ENCODE measurements at regions not wholly inside any gene's neighbourhood (a gene's known extent, or its start where the extent isn't known, plus 50 kb on each side); places are given as distances from the start of the nearest gene placed in this dataset.

DNA sequence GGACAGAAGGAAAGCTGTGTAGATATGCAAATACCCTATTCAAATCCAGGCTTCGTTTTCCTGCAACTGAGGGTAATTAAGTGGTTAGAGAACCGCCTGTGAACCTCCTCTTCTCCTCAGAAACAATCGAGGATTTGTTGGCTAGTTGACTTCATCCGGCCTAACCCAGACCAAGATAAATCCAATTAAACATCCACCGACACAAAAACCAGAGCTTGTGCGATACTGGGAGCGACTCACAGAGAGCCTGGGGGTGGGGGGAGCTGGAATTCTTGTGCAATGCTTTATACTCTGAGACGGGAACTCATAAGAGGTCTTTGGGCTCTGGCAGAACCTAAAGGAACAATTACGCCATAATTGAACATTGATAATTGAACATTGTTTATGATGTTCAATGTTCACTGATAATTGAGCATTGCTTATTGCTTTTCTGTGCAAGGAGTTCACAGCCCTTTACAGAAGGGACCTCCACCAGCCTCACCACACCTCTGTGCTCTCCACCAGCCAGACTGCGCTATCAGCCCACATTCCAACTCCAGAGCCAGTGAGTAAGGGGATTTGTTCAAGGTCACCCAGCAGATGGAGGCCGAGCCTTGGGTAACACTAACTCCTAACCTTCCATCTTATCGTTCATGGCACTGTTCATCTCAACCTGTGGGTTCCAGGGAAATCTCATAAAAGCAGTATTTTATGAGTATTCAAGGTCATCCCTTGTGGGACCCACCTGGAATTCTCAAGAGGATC is 429.6 kb upstream of the JARID2 start:
- no peaks in the 10 kb centered on the region for H3K36me3 ChIP-seq (replicated peaks in 1 of 2; ENCODE audit: control insufficient read depth in 1 of 2, insufficient read depth in 2 of 2, low read length in 1 of 2)
- no peak overlapping the region for H3K27ac ChIP-seq (ENCODE audit: low read depth in 2 of 2, low read length in 1 of 2)
- no peaks in the 10 kb centered on the region for H4K20me1 ChIP-seq (ENCODE audit: insufficient read depth)
- no peaks in the 10 kb centered on the region for H3K9me3 ChIP-seq
- CTCF ChIA-PET: no interaction called here
- TF ChIP-seq SIN3A (IDR thresholded peaks at IDR 0.05; ENCODE audit: borderline replicate concordance, low read depth, low read length): no peak
- TF ChIP-seq MEF2A (IDR thresholded peaks at IDR 0.05; ENCODE audit: borderline replicate concordance, low read depth): no peak
- TF ChIP-seq, protein P1, sequence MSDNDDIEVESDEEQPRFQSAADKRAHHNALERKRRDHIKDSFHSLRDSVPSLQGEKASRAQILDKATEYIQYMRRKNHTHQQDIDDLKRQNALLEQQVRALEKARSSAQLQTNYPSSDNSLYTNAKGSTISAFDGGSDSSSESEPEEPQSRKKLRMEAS (IDR thresholded peaks at IDR 0.05; ENCODE audit: low read depth): no peak
- TF ChIP-seq RAD21 (IDR thresholded peaks at IDR 0.05; ENCODE audit: low read length): no peak
- no peak for TF ChIP-seq EP300 (IDR thresholded peaks at IDR 0.05; ENCODE audit: borderline replicate concordance in 1 of 2, low read depth in 1 of 2, low read length in 1 of 2)
- no peak for TF ChIP-seq FOXM1 (IDR thresholded peaks at IDR 0.05; ENCODE audit: low read depth)
- TF ChIP-seq SMC3 (IDR thresholded peaks at IDR 0.05; ENCODE audit: low read depth, low read length): no peak
- TF ChIP-seq, protein P2, sequence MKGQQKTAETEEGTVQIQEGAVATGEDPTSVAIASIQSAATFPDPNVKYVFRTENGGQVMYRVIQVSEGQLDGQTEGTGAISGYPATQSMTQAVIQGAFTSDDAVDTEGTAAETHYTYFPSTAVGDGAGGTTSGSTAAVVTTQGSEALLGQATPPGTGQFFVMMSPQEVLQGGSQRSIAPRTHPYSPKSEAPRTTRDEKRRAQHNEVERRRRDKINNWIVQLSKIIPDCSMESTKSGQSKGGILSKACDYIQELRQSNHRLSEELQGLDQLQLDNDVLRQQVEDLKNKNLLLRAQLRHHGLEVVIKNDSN (IDR thresholded peaks at IDR 0.05; ENCODE audit: borderline replicate concordance, low read depth): no peak
- TF ChIP-seq MXI1 (IDR thresholded peaks at IDR 0.05; ENCODE audit: low read depth, low read length): no peak
- no peak for TF ChIP-seq YY1 (IDR thresholded peaks at IDR 0.05; ENCODE audit: low read depth)
- POLR2A ChIA-PET: no interaction called here
- no peaks in the 10 kb centered on the region for H3K27me3 ChIP-seq (ENCODE audit: insufficient read depth)
- H3K4me3 ChIP-seq (ENCODE audit: low read depth in 2 of 2, low read length in 1 of 2): no peak overlapping the region
- peak; percentile 21 for DNase-seq
- H3K4me1 ChIP-seq (ENCODE audit: control insufficient read depth in 1 of 2, insufficient read depth in 2 of 2, low read depth in 1 of 2, low read length in 1 of 2): no peaks in the 10 kb centered on the region; a peak in 1 of 4 replicates
- H3K9me2 ChIP-seq: no peaks in the 10 kb centered on the region
- no peak overlapping the region for H3K4me2 ChIP-seq
- 34% methylated on average over 12 of the region's 12 CpGs for WGBS (ENCODE audit: low lambda C conversion rate)
- no peak overlapping the region for H2AFZ ChIP-seq (ENCODE audit: low read depth)
- no peaks in the 10 kb centered on the region for H3K79me2 ChIP-seq (ENCODE audit: insufficient read depth)
- no peaks in the 10 kb centered on the region for H3F3A ChIP-seq (replicated peaks; ENCODE audit: insufficient read depth)
- no peak overlapping the region for H3K9ac ChIP-seq

DNA sequence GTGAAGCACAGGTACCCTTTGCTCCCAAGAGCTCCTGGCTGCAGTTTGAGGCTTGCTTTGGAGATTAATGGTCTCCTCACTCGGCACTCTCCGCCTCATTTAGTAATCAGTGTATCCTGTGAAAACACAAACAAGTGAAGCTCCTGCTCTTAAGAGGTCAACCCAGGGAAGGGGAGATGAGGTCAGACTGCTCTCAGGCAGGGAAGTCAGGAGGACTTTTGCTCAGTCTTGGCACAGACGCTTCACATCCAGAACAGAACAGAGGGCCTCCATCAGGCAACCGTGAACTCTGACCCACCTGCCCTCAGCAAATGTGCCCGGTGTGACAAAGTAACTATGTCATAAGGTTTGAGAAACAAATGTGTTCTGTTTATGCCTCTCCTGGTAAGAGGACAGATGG is 428.8 kb upstream of the JARID2 start:
- WGBS (ENCODE audit: low lambda C conversion rate): 75% methylated on average over 4 of the region's 5 CpGs
- DNase-seq: no peak
- no peak overlapping the region for H2AFZ ChIP-seq (ENCODE audit: low read depth)
- H3K4me3 ChIP-seq (ENCODE audit: low read depth in 2 of 2, low read length in 1 of 2): no peak overlapping the region
- H3K27ac ChIP-seq (ENCODE audit: low read depth in 2 of 2, low read length in 1 of 2): no peak overlapping the region
- H3K9me2 ChIP-seq: no peaks in the 10 kb centered on the region
- ChIA-PET POLR2A (no interaction called here), CTCF (no interaction called here)
- TF ChIP-seq GABPA (IDR thresholded peaks at IDR 0.05; ENCODE audit: low read depth) (no peak), RFX5 (IDR thresholded peaks at IDR 0.05; ENCODE audit: low read length) (no peak), ELF1 (IDR thresholded peaks at IDR 0.05) (no peak), RAD21 (IDR thresholded peaks at IDR 0.05; ENCODE audit: low read length) (no peak), EZH2phosphoT487 (IDR thresholded peaks at IDR 0.05; ENCODE audit: borderline replicate concordance, low read depth) (no peak), YY1 (IDR thresholded peaks at IDR 0.05; ENCODE audit: low read depth) (no peak), RXRA (IDR thresholded peaks at IDR 0.05; ENCODE audit: borderline replicate concordance, low read depth) (no peak)
- TF ChIP-seq, protein P3, sequence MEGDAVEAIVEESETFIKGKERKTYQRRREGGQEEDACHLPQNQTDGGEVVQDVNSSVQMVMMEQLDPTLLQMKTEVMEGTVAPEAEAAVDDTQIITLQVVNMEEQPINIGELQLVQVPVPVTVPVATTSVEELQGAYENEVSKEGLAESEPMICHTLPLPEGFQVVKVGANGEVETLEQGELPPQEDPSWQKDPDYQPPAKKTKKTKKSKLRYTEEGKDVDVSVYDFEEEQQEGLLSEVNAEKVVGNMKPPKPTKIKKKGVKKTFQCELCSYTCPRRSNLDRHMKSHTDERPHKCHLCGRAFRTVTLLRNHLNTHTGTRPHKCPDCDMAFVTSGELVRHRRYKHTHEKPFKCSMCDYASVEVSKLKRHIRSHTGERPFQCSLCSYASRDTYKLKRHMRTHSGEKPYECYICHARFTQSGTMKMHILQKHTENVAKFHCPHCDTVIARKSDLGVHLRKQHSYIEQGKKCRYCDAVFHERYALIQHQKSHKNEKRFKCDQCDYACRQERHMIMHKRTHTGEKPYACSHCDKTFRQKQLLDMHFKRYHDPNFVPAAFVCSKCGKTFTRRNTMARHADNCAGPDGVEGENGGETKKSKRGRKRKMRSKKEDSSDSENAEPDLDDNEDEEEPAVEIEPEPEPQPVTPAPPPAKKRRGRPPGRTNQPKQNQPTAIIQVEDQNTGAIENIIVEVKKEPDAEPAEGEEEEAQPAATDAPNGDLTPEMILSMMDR (IDR thresholded peaks at IDR 0.05): no peak
- TF ChIP-seq, protein P4, sequence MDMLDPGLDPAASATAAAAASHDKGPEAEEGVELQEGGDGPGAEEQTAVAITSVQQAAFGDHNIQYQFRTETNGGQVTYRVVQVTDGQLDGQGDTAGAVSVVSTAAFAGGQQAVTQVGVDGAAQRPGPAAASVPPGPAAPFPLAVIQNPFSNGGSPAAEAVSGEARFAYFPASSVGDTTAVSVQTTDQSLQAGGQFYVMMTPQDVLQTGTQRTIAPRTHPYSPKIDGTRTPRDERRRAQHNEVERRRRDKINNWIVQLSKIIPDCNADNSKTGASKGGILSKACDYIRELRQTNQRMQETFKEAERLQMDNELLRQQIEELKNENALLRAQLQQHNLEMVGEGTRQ (IDR thresholded peaks at IDR 0.05; ENCODE audit: borderline replicate concordance, low read depth, low read length): no peak
- no peaks in the 10 kb centered on the region for H3K27me3 ChIP-seq (ENCODE audit: insufficient read depth)
- H3K4me1 ChIP-seq (ENCODE audit: control insufficient read depth in 1 of 2, insufficient read depth in 2 of 2, low read depth in 1 of 2, low read length in 1 of 2): no peaks in the 10 kb centered on the region; a peak in 1 of 4 replicates
- no peaks in the 10 kb centered on the region for H4K20me1 ChIP-seq (ENCODE audit: insufficient read depth)
- no peaks in the 10 kb centered on the region for H3K36me3 ChIP-seq (replicated peaks in 1 of 2; ENCODE audit: control insufficient read depth in 1 of 2, insufficient read depth in 2 of 2, low read length in 1 of 2)
- H3K9ac ChIP-seq: no peak overlapping the region
- no peaks in the 10 kb centered on the region for H3K9me3 ChIP-seq
- H3F3A ChIP-seq (replicated peaks; ENCODE audit: insufficient read depth): no peaks in the 10 kb centered on the region
- H3K79me2 ChIP-seq (ENCODE audit: insufficient read depth): no peaks in the 10 kb centered on the region
- H3K4me2 ChIP-seq: no peak overlapping the region

Measured in SK-N-SH (cell line).